ENCODE measurements at regions not wholly inside any gene's neighbourhood (a gene's known extent, or its start where the extent isn't known, plus 50 kb on each side); places are given as distances from the start of the nearest gene placed in this dataset.
A peak's percentile ranks its signal among the peaks of the same experiment; 100 is the strongest.

DNA sequence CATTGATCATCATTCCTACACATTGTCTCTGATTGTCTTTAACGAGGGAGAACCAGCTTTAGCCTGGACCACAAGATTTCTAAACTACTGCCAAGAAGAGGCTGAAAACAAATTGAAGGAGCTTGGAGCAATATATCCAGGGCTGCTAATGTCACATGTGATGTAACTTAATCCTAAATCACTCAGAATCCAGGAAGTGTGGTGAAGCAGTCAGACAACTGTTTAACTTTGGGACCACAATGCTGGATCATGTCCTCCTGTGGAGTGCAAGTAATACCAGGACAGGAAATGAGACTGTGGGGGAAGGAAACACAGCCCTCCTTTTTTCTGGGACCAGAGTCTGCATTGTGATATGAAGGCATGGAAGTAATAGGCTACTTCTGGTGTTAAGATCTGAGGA, 430.2 kb downstream of the KCTD12 start:
- TF ChIP-seq, protein P1, sequence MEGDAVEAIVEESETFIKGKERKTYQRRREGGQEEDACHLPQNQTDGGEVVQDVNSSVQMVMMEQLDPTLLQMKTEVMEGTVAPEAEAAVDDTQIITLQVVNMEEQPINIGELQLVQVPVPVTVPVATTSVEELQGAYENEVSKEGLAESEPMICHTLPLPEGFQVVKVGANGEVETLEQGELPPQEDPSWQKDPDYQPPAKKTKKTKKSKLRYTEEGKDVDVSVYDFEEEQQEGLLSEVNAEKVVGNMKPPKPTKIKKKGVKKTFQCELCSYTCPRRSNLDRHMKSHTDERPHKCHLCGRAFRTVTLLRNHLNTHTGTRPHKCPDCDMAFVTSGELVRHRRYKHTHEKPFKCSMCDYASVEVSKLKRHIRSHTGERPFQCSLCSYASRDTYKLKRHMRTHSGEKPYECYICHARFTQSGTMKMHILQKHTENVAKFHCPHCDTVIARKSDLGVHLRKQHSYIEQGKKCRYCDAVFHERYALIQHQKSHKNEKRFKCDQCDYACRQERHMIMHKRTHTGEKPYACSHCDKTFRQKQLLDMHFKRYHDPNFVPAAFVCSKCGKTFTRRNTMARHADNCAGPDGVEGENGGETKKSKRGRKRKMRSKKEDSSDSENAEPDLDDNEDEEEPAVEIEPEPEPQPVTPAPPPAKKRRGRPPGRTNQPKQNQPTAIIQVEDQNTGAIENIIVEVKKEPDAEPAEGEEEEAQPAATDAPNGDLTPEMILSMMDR (IDR thresholded peaks at IDR 0.05) = no peak
- H3K27ac ChIP-seq = no peak overlapping the region
- H3K4me3 ChIP-seq (ENCODE audit: low read depth, low read length) = no peak overlapping the region
- no peak overlapping the region for H2AFZ ChIP-seq
- H3K4me2 ChIP-seq (ENCODE audit: low read length) = no peak overlapping the region
- H3K9ac ChIP-seq = no peak overlapping the region
- no peaks in the 10 kb centered on the region for H3K27me3 ChIP-seq (ENCODE audit: control insufficient read depth, insufficient read depth, low read length)
- H3K4me1 ChIP-seq = no peaks in the 10 kb centered on the region
- no peaks in the 10 kb centered on the region for H3K9me3 ChIP-seq (ENCODE audit: control insufficient read depth, low read length)
- H3K79me2 ChIP-seq = no peaks in the 10 kb centered on the region
- no peaks in the 10 kb centered on the region for H3K36me3 ChIP-seq (ENCODE audit: control insufficient read depth, insufficient read depth, low read length)

DNA sequence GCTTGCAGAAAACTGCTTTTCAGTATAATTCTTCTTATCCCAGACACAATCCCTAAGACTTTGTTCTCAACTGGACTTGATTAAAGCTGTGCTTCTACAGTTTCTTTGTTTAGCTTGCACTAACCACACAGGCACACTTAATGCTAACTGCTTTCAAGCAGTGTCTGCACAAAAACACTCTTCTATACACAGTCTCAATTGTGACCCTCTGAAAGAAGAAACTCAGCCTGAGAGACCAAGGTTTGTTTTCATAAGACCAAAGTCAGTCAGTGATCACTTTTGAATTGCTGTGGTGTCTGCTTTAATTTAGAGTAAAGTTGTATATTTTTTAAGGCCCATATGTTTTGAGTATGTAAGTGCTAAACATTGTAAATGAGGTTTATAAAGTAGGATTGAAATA, 431.2 kb downstream of the KCTD12 start:
- H3K36me3 ChIP-seq (ENCODE audit: control insufficient read depth, insufficient read depth, low read length) = no peaks in the 10 kb centered on the region
- H3K4me3 ChIP-seq (ENCODE audit: low read depth, low read length) = no peak overlapping the region
- no peaks in the 10 kb centered on the region for H3K27me3 ChIP-seq (ENCODE audit: control insufficient read depth, insufficient read depth, low read length)

GRCh38 chr13:76449716-76450115, 436.5 kb downstream of the KCTD12 start:
- TF ChIP-seq, protein P1 (IDR thresholded peaks at IDR 0.05) = no peak
- no peaks in the 10 kb centered on the region for H3K79me2 ChIP-seq
- no peaks in the 10 kb centered on the region for H3K36me3 ChIP-seq (ENCODE audit: control insufficient read depth, insufficient read depth, low read length)
- H3K27me3 ChIP-seq (ENCODE audit: control insufficient read depth, insufficient read depth, low read length) = no peaks in the 10 kb centered on the region
- no peaks in the 10 kb centered on the region for H3K4me1 ChIP-seq
- H3K27ac ChIP-seq = no peak overlapping the region
- H2AFZ ChIP-seq = no peak overlapping the region
- no peak overlapping the region for H3K4me3 ChIP-seq (ENCODE audit: low read depth, low read length)
- H3K4me2 ChIP-seq (ENCODE audit: low read length) = no peak overlapping the region
- H3K9ac ChIP-seq = no peak overlapping the region
- H3K9me3 ChIP-seq (ENCODE audit: control insufficient read depth, low read length) = no peaks in the 10 kb centered on the region

More for the DNA sequence above, 431.2 kb downstream of the KCTD12 start:
- Histone ChIP-seq H3K27ac (no peak overlapping the region), H3K9me3 (ENCODE audit: control insufficient read depth, low read length) (no peaks in the 10 kb centered on the region), H3K9ac (no peak overlapping the region), H3K4me2 (ENCODE audit: low read length) (no peak overlapping the region), H3K4me1 (no peaks in the 10 kb centered on the region), H2AFZ (no peak overlapping the region), H3K79me2 (no peaks in the 10 kb centered on the region)
- TF ChIP-seq, protein P1 (IDR thresholded peaks at IDR 0.05) = no peak

DNA sequence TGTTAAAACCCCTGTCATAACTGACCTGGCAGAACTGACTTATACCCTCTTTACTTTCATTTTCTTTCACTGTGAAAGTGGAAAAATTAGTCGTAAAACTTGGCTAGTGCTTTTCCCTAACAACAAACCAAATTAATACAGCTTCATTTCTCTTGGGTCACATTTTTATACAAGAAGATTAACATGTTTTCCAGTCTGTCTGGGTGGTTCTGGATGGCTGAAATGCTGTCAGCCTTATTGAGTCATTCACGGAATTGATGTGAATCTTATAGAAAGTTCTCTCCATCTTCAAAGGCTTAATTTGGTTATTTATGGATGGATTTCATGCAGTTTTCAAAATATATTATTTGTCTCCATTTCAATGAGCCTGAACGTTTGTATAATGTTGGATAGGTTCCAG, 440.0 kb downstream of the KCTD12 start:
- Histone ChIP-seq H3K9ac (no peak overlapping the region), H3K27me3 (ENCODE audit: control insufficient read depth, insufficient read depth, low read length) (no peaks in the 10 kb centered on the region), H3K27ac (no peak overlapping the region), H3K4me3 (ENCODE audit: low read depth, low read length) (no peak overlapping the region), H2AFZ (no peak overlapping the region), H3K9me3 (ENCODE audit: control insufficient read depth, low read length) (no peaks in the 10 kb centered on the region), H3K79me2 (no peaks in the 10 kb centered on the region), H3K4me2 (ENCODE audit: low read length) (peak overlapping the region; percentile 11), H3K36me3 (ENCODE audit: control insufficient read depth, insufficient read depth, low read length) (no peaks in the 10 kb centered on the region), H3K4me1 (no peaks in the 10 kb centered on the region)
- TF ChIP-seq, protein P1 (IDR thresholded peaks at IDR 0.05) = no peak

DNA sequence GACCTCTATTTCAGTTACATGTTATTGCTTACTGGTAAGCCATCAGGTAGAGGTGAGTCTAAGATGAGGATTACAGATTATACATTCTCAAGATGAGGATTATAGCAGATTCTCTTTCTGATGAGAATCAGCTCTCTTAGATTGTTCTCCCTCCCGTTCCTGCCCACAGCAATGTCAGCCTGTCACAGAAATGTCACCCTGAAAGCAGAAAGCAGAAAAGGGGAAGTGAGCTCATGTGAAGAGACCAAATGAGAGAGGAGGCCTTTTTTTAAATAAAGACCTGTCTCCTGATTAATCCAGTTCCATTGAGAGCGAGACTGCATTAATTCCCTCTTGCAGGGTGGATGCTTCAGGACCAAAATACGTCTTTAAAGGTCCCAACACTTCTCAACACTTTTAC, 445.6 kb downstream of the KCTD12 start:
- H3K4me2 ChIP-seq (ENCODE audit: low read length) = no peak overlapping the region

More for the DNA sequence above, 445.6 kb downstream of the KCTD12 start:
- Histone ChIP-seq H3K79me2 (no peaks in the 10 kb centered on the region), H3K9ac (no peak overlapping the region), H3K36me3 (ENCODE audit: control insufficient read depth, insufficient read depth, low read length) (no peaks in the 10 kb centered on the region), H3K4me3 (ENCODE audit: low read depth, low read length) (no peak overlapping the region), H2AFZ (no peak overlapping the region), H3K27me3 (ENCODE audit: control insufficient read depth, insufficient read depth, low read length) (no peaks in the 10 kb centered on the region), H3K4me1 (no peaks in the 10 kb centered on the region), H3K27ac (no peak overlapping the region), H3K9me3 (ENCODE audit: control insufficient read depth, low read length) (no peaks in the 10 kb centered on the region)
- TF ChIP-seq, protein P1 (IDR thresholded peaks at IDR 0.05) = no peak

Data from parathyroid adenoma (tissue), 2 donors.